ENCODE measurements at regions not wholly inside any gene's neighbourhood (a gene's known extent, or its start where the extent isn't known, plus 50 kb on each side); places are given as distances from the start of the nearest gene placed in this dataset.

- no peaks in the 10 kb centered on the region for H3K36me3 Mint-ChIP-seq
- no peak for ATAC-seq (ENCODE audit: low read depth in 2 of 2)
- peaks cover 0 to 2% (median 0%) of the 10 kb centered on the region in 7 donors for H3K9me3 Mint-ChIP-seq
- no peak for DNase-seq
- no peaks in the 10 kb centered on the region for H3K4me1 Mint-ChIP-seq
- H3K27ac Mint-ChIP-seq = no peak overlapping the region
- no peaks in the 10 kb centered on the region for H3K27me3 Mint-ChIP-seq
- no peak overlapping the region for H3K4me3 Mint-ChIP-seq
Observed at GRCh38 chr6:92566632-92567031, 852.7 kb downstream of the EPHA7 start.

DNA sequence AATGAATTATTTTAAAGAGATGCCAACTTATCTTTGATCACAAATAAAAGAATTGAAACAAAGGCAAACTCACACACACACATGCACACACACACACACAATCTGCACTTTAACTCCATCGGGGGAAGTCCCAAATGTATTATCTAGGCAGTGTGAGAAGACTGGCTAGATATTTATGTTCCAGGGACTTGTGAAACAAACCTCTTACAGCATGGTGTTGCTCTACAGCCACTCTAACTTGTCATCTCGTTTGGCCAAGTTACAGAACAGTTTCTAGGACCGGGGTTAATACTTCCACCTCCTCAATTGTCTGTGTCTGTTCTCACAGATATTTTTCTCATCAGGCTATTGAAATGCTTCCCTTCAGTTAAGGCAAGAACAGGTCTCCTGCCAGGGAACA lies 855.0 kb downstream of the EPHA7 start:
- DNase-seq = no peak
- peaks cover 0 to 2% (median 0%) of the 10 kb centered on the region in 3 donors for H3K4me1 Mint-ChIP-seq
- no peak overlapping the region for H3K4me3 Mint-ChIP-seq
- no peak for ATAC-seq (ENCODE audit: low read depth in 2 of 2)
- no peaks in the 10 kb centered on the region for H3K36me3 Mint-ChIP-seq
- H3K27ac Mint-ChIP-seq = no peak overlapping the region
- H3K9me3 Mint-ChIP-seq = peaks cover 0 to 6% (median 0%) of the 10 kb centered on the region in 7 donors
- H3K27me3 Mint-ChIP-seq = no peaks in the 10 kb centered on the region

- Mint-ChIP-seq H3K9me3 (peaks cover 0 to 6% (median 0%) of the 10 kb centered on the region in 7 donors), H3K4me3 (no peak overlapping the region), H3K27ac (no peak overlapping the region), H3K27me3 (no peaks in the 10 kb centered on the region), H3K4me1 (peaks cover 0 to 2% (median 0%) of the 10 kb centered on the region in 3 donors), H3K36me3 (no peaks in the 10 kb centered on the region)
- no peak for DNase-seq
- ATAC-seq (ENCODE audit: low read depth in 2 of 2) = no peak
Observed at GRCh38 chr6:92559611-92560010, 859.7 kb downstream of the EPHA7 start.

- H3K27me3 Mint-ChIP-seq = no peaks in the 10 kb centered on the region
- no peak overlapping the region for H3K27ac Mint-ChIP-seq
- H3K36me3 Mint-ChIP-seq = no peaks in the 10 kb centered on the region
- H3K4me3 Mint-ChIP-seq = no peak overlapping the region
- H3K9me3 Mint-ChIP-seq = peaks cover 0 to 6% (median 0%) of the 10 kb centered on the region in 7 donors
- DNase-seq = no peak
- no peak for ATAC-seq (ENCODE audit: low read depth in 2 of 2)
- H3K4me1 Mint-ChIP-seq = peaks cover 0 to 2% (median 0%) of the 10 kb centered on the region in 3 donors
Observed at GRCh38 chr6:92559003-92559402, 860.4 kb downstream of the EPHA7 start.

DNA sequence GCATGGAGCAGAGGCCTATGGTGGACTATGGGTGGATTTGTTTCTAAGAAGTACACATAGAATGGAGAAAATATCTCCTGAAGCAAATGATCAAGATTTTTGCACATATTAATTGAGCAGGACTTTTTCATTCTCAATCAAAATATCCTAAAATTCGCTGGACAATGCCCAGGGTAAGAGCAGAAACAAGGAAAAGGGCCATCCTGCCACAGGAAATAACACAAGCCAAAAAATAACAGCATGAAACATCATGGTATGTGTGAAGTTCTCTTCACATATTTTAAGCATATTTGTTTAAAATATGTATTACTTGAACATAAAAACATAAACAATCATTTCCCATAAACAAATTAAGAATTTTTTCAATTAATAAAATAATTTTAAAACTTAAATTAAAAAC lies 868.9 kb downstream of the EPHA7 start:
- Mint-ChIP-seq H3K4me3 (no peak overlapping the region), H3K9me3 (peaks cover 0 to 5% (median 0%) of the 10 kb centered on the region in 7 donors), H3K36me3 (no peaks in the 10 kb centered on the region), H3K27ac (no peak overlapping the region), H3K4me1 (no peaks in the 10 kb centered on the region), H3K27me3 (no peaks in the 10 kb centered on the region)
- DNase-seq (no peak), ATAC-seq (ENCODE audit: low read depth in 2 of 2) (no peak)

- Mint-ChIP-seq H3K36me3 (no peaks in the 10 kb centered on the region), H3K4me1 (no peaks in the 10 kb centered on the region), H3K27ac (no peak overlapping the region), H3K9me3 (peaks cover 0 to 8% (median 2%) of the 10 kb centered on the region in 7 donors), H3K27me3 (no peaks in the 10 kb centered on the region), H3K4me3 (no peak overlapping the region)
- ATAC-seq (ENCODE audit: low read depth in 2 of 2) = no peak
- no peak for DNase-seq
Observed at GRCh38 chr6:92545861-92546260, 873.5 kb downstream of the EPHA7 start.

DNA sequence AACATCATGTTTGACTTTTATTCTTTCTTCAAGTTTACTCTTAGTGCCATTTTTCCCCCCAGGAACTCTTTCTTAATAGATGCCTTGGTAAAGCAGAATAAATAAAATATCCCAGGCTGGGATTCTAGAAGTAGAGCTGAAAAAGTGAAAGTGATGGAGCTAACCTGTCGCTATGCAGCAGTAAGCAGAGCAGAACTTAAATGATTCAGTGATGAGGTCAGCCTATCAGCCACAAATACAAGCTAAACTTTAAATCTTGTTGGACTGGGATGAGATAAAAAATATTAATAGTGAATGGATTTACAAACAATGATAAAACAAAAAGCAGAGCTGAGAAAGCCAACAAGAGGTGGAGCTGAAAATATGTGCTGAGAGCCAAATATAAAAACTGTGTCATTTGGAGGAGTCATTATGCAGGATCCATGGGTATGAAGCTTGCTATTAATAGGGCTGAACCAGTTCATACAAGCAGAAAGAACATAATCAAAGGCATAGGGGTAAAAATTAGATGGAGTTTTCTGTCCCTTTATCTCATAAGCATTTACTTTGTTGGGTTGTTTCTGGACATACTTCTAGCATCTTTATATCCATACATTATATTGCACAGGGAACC lies 877.8 kb downstream of the EPHA7 start:
- no peak overlapping the region for H3K27ac Mint-ChIP-seq
- no peaks in the 10 kb centered on the region for H3K4me1 Mint-ChIP-seq
- H3K27me3 Mint-ChIP-seq = no peaks in the 10 kb centered on the region
- peaks cover 0 to 4% (median 0%) of the 10 kb centered on the region in 7 donors for H3K9me3 Mint-ChIP-seq
- ATAC-seq (ENCODE audit: low read depth in 2 of 2) = no peak
- no peak for DNase-seq
- no peaks in the 10 kb centered on the region for H3K36me3 Mint-ChIP-seq
- H3K4me3 Mint-ChIP-seq = no peak overlapping the region

DNA sequence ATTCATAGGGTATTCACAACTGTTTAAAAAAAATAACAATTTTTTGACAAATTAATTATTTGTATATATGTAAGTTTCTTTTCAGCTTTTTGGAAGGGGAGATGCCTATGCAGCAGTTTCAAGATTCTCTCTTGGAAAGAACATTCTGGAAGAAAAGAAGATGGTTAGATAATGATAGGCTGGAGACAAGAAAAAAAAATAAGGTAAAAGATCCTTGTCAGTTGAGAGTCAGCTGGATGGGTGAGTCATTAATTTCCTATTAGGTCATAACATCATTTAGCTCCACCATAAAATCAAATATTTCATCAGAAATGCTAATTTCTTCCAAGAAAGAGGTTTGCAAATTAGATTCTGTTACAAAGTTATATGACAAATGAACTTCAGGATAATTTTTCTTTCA lies 880.4 kb downstream of the EPHA7 start:
- H3K27me3 Mint-ChIP-seq = no peaks in the 10 kb centered on the region
- no peak overlapping the region for H3K4me3 Mint-ChIP-seq
- no peaks in the 10 kb centered on the region for H3K36me3 Mint-ChIP-seq
- H3K9me3 Mint-ChIP-seq = peaks cover 0 to 5% (median 3%) of the 10 kb centered on the region in 7 donors
- no peak for DNase-seq
- no peaks in the 10 kb centered on the region for H3K4me1 Mint-ChIP-seq
- H3K27ac Mint-ChIP-seq = no peak overlapping the region
- ATAC-seq (ENCODE audit: low read depth in 2 of 2) = no peak

GRCh38 chr6:92538275-92538674 lies 881.1 kb downstream of the EPHA7 start:
- ATAC-seq (ENCODE audit: low read depth in 2 of 2) = no peak
- Mint-ChIP-seq H3K4me3 (no peak overlapping the region), H3K9me3 (peaks cover 0 to 5% (median 2%) of the 10 kb centered on the region in 7 donors), H3K4me1 (no peaks in the 10 kb centered on the region), H3K27me3 (no peaks in the 10 kb centered on the region), H3K36me3 (no peaks in the 10 kb centered on the region), H3K27ac (no peak overlapping the region)
- no peak for DNase-seq

- no peak for ATAC-seq (ENCODE audit: low read depth in 2 of 2)
Observed at GRCh38 chr6:92534109-92534508, 885.2 kb downstream of the EPHA7 start.

GRCh38 chr6:92522589-92522988 lies 896.8 kb downstream of the EPHA7 start:
- no peaks in the 10 kb centered on the region for H3K36me3 Mint-ChIP-seq
- H3K9me3 Mint-ChIP-seq = peaks cover 5 to 15% (median 7%) of the 10 kb centered on the region in 7 donors
- H3K27me3 Mint-ChIP-seq = no peaks in the 10 kb centered on the region
- no peak for ATAC-seq (ENCODE audit: low read depth in 2 of 2)
- no peak for DNase-seq
- H3K4me3 Mint-ChIP-seq = no peak overlapping the region
- no peak overlapping the region for H3K27ac Mint-ChIP-seq
- no peaks in the 10 kb centered on the region for H3K4me1 Mint-ChIP-seq

More at GRCh38 chr6:92534109-92534508, 885.2 kb downstream of the EPHA7 start:
- Mint-ChIP-seq H3K4me3 (no peak overlapping the region), H3K27me3 (no peaks in the 10 kb centered on the region), H3K36me3 (no peaks in the 10 kb centered on the region), H3K27ac (no peak overlapping the region), H3K4me1 (no peaks in the 10 kb centered on the region), H3K9me3 (peaks cover 0 to 5% (median 0%) of the 10 kb centered on the region in 7 donors)
- no peak for DNase-seq

- Mint-ChIP-seq H3K4me1 (no peaks in the 10 kb centered on the region), H3K36me3 (no peaks in the 10 kb centered on the region), H3K4me3 (no peak overlapping the region), H3K9me3 (peaks cover 5 to 15% (median 7%) of the 10 kb centered on the region in 7 donors), H3K27me3 (no peaks in the 10 kb centered on the region), H3K27ac (no peak overlapping the region)
- no peak for ATAC-seq (ENCODE audit: low read depth in 2 of 2)
- no peak for DNase-seq
Observed at GRCh38 chr6:92521553-92521952, 897.8 kb downstream of the EPHA7 start.

GRCh38 chr6:92510137-92510536 lies 909.2 kb downstream of the EPHA7 start:
- DNase-seq (no peak), ATAC-seq (ENCODE audit: low read depth in 2 of 2) (no peak)
- no peaks in the 10 kb centered on the region for H3K36me3 Mint-ChIP-seq
- peaks cover 2 to 23% (median 12%) of the 10 kb centered on the region in 7 donors for H3K9me3 Mint-ChIP-seq
- H3K4me3 Mint-ChIP-seq = no peak overlapping the region
- H3K27ac Mint-ChIP-seq = no peak overlapping the region
- H3K27me3 Mint-ChIP-seq = no peaks in the 10 kb centered on the region
- no peaks in the 10 kb centered on the region for H3K4me1 Mint-ChIP-seq

DNA sequence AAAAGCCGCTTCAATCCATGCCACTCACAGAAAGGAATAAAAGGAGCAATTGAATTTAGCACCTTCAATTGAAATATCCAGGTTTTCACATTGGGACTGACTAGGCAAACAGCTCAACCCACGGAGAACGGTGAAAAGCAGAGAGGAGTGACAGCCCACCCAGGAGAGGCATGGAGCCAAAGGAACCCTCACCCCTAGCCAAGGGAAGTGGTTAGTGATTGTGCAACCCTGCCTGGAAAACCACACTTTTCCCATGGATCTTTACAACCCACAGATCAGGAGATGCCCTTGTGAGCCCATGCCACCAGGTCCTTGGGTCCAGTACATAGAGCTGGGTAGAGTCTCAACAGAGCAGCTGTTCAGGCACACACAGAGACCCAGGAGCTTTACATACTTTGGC lies 911.8 kb downstream of the EPHA7 start:
- no peak overlapping the region for H3K4me3 Mint-ChIP-seq
- no peaks in the 10 kb centered on the region for H3K36me3 Mint-ChIP-seq
- H3K9me3 Mint-ChIP-seq = peaks cover 0 to 23% (median 12%) of the 10 kb centered on the region in 7 donors
- no peak overlapping the region for H3K27ac Mint-ChIP-seq
- no peaks in the 10 kb centered on the region for H3K27me3 Mint-ChIP-seq
- DNase-seq (no peak), ATAC-seq (ENCODE audit: low read depth in 2 of 2) (no peak)
- no peaks in the 10 kb centered on the region for H3K4me1 Mint-ChIP-seq

- Mint-ChIP-seq H3K4me1 (no peaks in the 10 kb centered on the region), H3K4me3 (no peak overlapping the region), H3K27ac (no peak overlapping the region), H3K9me3 (peaks cover 0 to 9% (median 4%) of the 10 kb centered on the region in 7 donors), H3K27me3 (no peaks in the 10 kb centered on the region), H3K36me3 (no peaks in the 10 kb centered on the region)
- no peak for ATAC-seq (ENCODE audit: low read depth in 2 of 2)
- no peak for DNase-seq
Observed at GRCh38 chr6:92504509-92504908, 914.9 kb downstream of the EPHA7 start.
